GM12891 (cell line): ENCODE measurements at regions not wholly inside any gene's neighbourhood (a gene's known extent, or its start where the extent isn't known, plus 50 kb on each side); places are given as distances from the start of the nearest gene placed in this dataset.

Experiments used
- PAX5 ChIP-seq: IDR thresholded peaks from 2 replicates; pipeline ENCODE4 v1.6.1; 2011; ENCODE audit warnings: low read length, moderate library complexity, mild to moderate bottlenecking; ENCODE audit not compliant: insufficient read depth, severe bottlenecking
- POLR2A ChIP-seq: IDR thresholded peaks from 2 replicates; pipeline ENCODE4 v1.6.1; 2011; ENCODE audit warnings: low read depth, low read length, control low read depth
- POLR2AphosphoS5 ChIP-seq: IDR thresholded peaks from 2 replicates; pipeline ENCODE4 v1.6.1; 2011; ENCODE audit warnings: low read depth, low read length, control low read depth
- POU2F2 ChIP-seq: IDR thresholded peaks from 2 replicates; pipeline ENCODE4 v1.6.1; 2011; ENCODE audit warnings: low read depth, mild to moderate bottlenecking, control low read depth, low read length, moderate library complexity
- SPI1 ChIP-seq: IDR thresholded peaks from 2 replicates; pipeline ENCODE4 v1.6.1; 2011; ENCODE audit warnings: low read depth, low read length, control low read depth
- TAF1 ChIP-seq: IDR thresholded peaks from 2 replicates; pipeline ENCODE4 v1.6.1; 2011; ENCODE audit warnings: low read depth, low read length, control low read depth

GRCh38 chr4:31530555-31530954 is 810.4 kb downstream of the PCDH7 start:
- TF ChIP-seq POLR2A = no peak
- TF ChIP-seq POLR2AphosphoS5 = no peak
- no peak for TF ChIP-seq TAF1
- no peak for TF ChIP-seq PAX5
- no peak for TF ChIP-seq SPI1
- no peak for TF ChIP-seq POU2F2
